DMS114 treated with DMSO at 0.1 percent for 48 hours (cell line): ENCODE measurements at regions not wholly inside any gene's neighbourhood (a gene's known extent, or its start where the extent isn't known, plus 50 kb on each side); places are given as distances from the start of the nearest gene placed in this dataset.
"Not testable (repeated sequence)": the region's sequence is repeated elsewhere in the genome, so short reads cannot be mapped to it uniquely, and the experiment has no call there.

ENCODE experiments used
- DNase-seq: peaks from one replicate; lab custom pipeline; 2025; ENCODE audit not compliant: unreplicated experiment; lab: John Stamatoyannopoulos, UW

- DNase-seq = no peak
Observed at GRCh38 chr1:234907208-234907939, 221.3 kb downstream of the TOMM20 start.

GRCh38 chr1:234906654-234907053 is 222.0 kb downstream of the TOMM20 start:
- DNase-seq = no peak

- no peak for DNase-seq
Observed at GRCh38 chr1:234902774-234903547, 225.7 kb downstream of the TOMM20 start.

GRCh38 chr1:234901491-234902049 is 227.1 kb downstream of the TOMM20 start:
- DNase-seq = no peak

GRCh38 chr1:234900595-234900994 is 228.0 kb downstream of the TOMM20 start:
- no peak for DNase-seq

- no peak for DNase-seq
Observed at GRCh38 chr1:234899730-234900072, 228.9 kb downstream of the TOMM20 start.

- DNase-seq = no peak
Observed at GRCh38 chr1:234899041-234899729, 229.5 kb downstream of the TOMM20 start.

GRCh38 chr1:234898455-234899033 is 230.1 kb downstream of the TOMM20 start:
- no peak for DNase-seq

- no peak for DNase-seq
Observed at GRCh38 chr1:234897754-234898454, 230.7 kb downstream of the TOMM20 start.

- no peak for DNase-seq
Observed at GRCh38 chr1:234897390-234897749, 231.3 kb downstream of the TOMM20 start.

GRCh38 chr1:234896477-234897389 is 231.9 kb downstream of the TOMM20 start:
- no peak for DNase-seq

- no peak for DNase-seq
Observed at GRCh38 chr1:234893725-234894630, 234.7 kb downstream of the TOMM20 start.

GRCh38 chr1:234893359-234893724 is 235.3 kb downstream of the TOMM20 start:
- no peak for DNase-seq

- DNase-seq = no peak
Observed at GRCh38 chr1:234892642-234893041, 236.0 kb downstream of the TOMM20 start.

- DNase-seq = no peak
Observed at GRCh38 chr1:234891427-234891826, 237.2 kb downstream of the TOMM20 start.

GRCh38 chr1:234889643-234890042 is 239.0 kb downstream of the TOMM20 start:
- no peak for DNase-seq

- not testable (repeated sequence) for DNase-seq
Observed at GRCh38 chr1:234888247-234888646, 240.4 kb downstream of the TOMM20 start.

GRCh38 chr1:234887016-234887900 is 241.4 kb downstream of the TOMM20 start:
- DNase-seq = no peak
